Right lobe of liver (tissue), 6 donors: ENCODE measurements at regions not wholly inside any gene's neighbourhood (a gene's known extent, or its start where the extent isn't known, plus 50 kb on each side); places are given as distances from the start of the nearest gene placed in this dataset.
A peak's percentile ranks its signal among the peaks of the same experiment; 100 is the strongest.

ENCODE experiments used
- ATAC-seq, 4 donors: fragments of 200-7000 bp; cut with Tn5 transposase; one replicate each; pipeline ENCODE4 v1.9.1; 2020; ENCODE audit warnings: mild to moderate bottlenecking in 4 of 4, moderate library complexity in 4 of 4
- DNase-seq, 3 donors: peaks; one replicate each; pipeline ENCODE4 v3.0.0-alpha.2; 2020
- H3K27ac ChIP-seq, 3 donors: fragments of 200-600 bp; one replicate each; pipeline ENCODE4 v1.8.0; 2022
- H3K27me3 ChIP-seq, 2 donors: fragments of 200-600 bp; one replicate each; pipeline ENCODE4 v1.8.0; 2022
- H3K36me3 ChIP-seq, 4 donors: fragments of 200-600 bp; sonication (generic) in 1 of 4; one replicate each; pipeline versions ENCODE4 v1.5.1 to v1.8.0; 2017 to 2022; ENCODE audit warnings: control low read depth in 1 of 4
- H3K4me1 ChIP-seq, 4 donors: fragments of 200-600 bp; sonication (generic) in 1 of 4; one replicate each; pipeline versions ENCODE4 v1.5.1 to v1.8.0; 2017 to 2022; ENCODE audit warnings: control low read depth in 1 of 4
- H3K4me3 ChIP-seq, 3 donors: fragments of 200-600 bp; one replicate each; pipeline ENCODE4 v1.8.0; 2022
- H3K9me3 ChIP-seq, 4 donors: fragments of 200-600 bp; sonication (generic) in 1 of 4; one replicate each; pipeline versions ENCODE4 v1.5.1 to v1.8.0; 2017 to 2022; ENCODE audit warnings: control low read depth in 1 of 4
- CTCF ChIP-seq, 4 donors: fragments of 200-600 bp in 3 of 4; fragments of 450-650 bp in 1 of 4; IDR thresholded peaks; one replicate each; pipeline versions ENCODE4 v1.5.1 to v1.8.0; 2016 to 2022; ENCODE audit warnings: antibody characterized with exemption in 4 of 4, mild to moderate bottlenecking in 2 of 4
- POLR2A ChIP-seq: fragments of 450-650 bp; IDR thresholded peaks from one replicate; pipeline ENCODE4 v1.6.1; 2017; ENCODE audit warnings: antibody characterized with exemption, mild to moderate bottlenecking
- WGBS: methylation state at CpG from one replicate; pipeline ENCODE4 v1.1.6; 2018; ENCODE audit warnings: low coverage, low lambda C conversion rate; ENCODE audit not compliant: insufficient coverage; ENCODE audit errors: missing lambda C conversion rate; 5-methylcytosine and 5-hydroxymethylcytosine counted together
- intact Hi-C, 2 donors: fragments of 100-400 bp; cut with DNase I; formaldehyde crosslinking; loops; one replicate each; pipeline versions ENCODE4 v1.11.2 to v1.14.1; 2022
- donor health status: DM: no; HTN: yes; CAD: no.
- donor health status: DM: no; HTN: no; CAD: no.
- donor health status: DM: no; HTN: no; CAD: no.
- donor health status: DM: no; HTN: yes; CAD: no.
- donor health status: DM: no; HTN: yes; CAD: no.

DNA sequence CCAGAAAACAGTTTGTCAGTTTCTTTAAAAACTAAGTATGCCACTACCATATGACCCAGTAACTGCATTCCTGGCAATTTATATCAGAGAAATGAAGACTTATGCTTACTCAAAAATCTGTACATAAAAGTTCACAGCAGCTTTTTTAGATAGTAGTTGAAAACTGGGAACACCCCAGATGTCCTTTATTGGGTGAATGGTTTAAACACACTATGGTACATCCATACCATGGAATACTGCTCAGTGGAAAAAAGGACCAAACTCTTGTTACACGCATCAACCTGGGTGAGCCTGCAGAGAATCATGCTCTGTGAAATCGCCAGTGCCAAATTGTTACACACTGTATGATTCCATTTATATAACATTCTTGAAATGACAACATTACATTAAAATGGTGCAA is 127.6 kb upstream of the RET start:
- H3K9me3 ChIP-seq: no peaks in the 10 kb centered on the region
- DNase-seq: no peak
- no peak for ATAC-seq
- H3K4me3 ChIP-seq: no peak overlapping the region
- TF ChIP-seq CTCF (IDR thresholded peaks at IDR 0.05): no peak
- no peak for TF ChIP-seq POLR2A
- no peaks in the 10 kb centered on the region for H3K27me3 ChIP-seq
- WGBS: 60% methylated on average over 2 of the region's 2 CpGs
- no peaks in the 10 kb centered on the region for H3K36me3 ChIP-seq
- H3K4me1 ChIP-seq: peaks cover 0 to 12% (median 0%) of the 10 kb centered on the region in 4 donors
- intact Hi-C loops: no loop called here
- H3K27ac ChIP-seq: no peak overlapping the region

- DNase-seq (peak in 1 of 3 donors; percentile 28), ATAC-seq (no peak)
- Histone ChIP-seq H3K9me3 (no peaks in the 10 kb centered on the region), H3K27me3 (no peaks in the 10 kb centered on the region), H3K4me3 (no peak overlapping the region), H3K4me1 (peaks cover 0 to 12% (median 0%) of the 10 kb centered on the region in 4 donors), H3K27ac (no peak overlapping the region), H3K36me3 (no peaks in the 10 kb centered on the region)
- TF ChIP-seq CTCF (IDR thresholded peaks at IDR 0.05): no peak
- TF ChIP-seq POLR2A: no peak
- intact Hi-C loops: loop anchor here in 1 of 2 donors (10.0 kb wide), 1 partner anchor 124 kb away; the partner anchor contains the start of gene RET
- 59% methylated on average over 24 of the region's 27 CpGs for WGBS
These were observed 126.0 kb upstream of the RET start for GRCh38 chr10:42950606-42951485.

GRCh38 chr10:42951486-42952251 is 125.2 kb upstream of the RET start:
- Histone ChIP-seq H3K27ac (no peak overlapping the region), H3K36me3 (no peaks in the 10 kb centered on the region), H3K27me3 (no peaks in the 10 kb centered on the region), H3K4me3 (no peak overlapping the region), H3K4me1 (peaks cover 0 to 12% (median 0%) of the 10 kb centered on the region in 4 donors), H3K9me3 (no peaks in the 10 kb centered on the region)
- 24% methylated on average over 12 of the region's 39 CpGs for WGBS
- ATAC-seq (peak; percentile 74 to 92 (median 78)), DNase-seq (peak; percentile 52 to 67 (median 61))
- intact Hi-C loops: loop anchor here in 1 of 2 donors (10.0 kb wide), 1 partner anchor 123 kb away; the partner anchor contains the start of gene RET
- TF ChIP-seq CTCF (IDR thresholded peaks at IDR 0.05) (no peak), POLR2A (no peak)

DNA sequence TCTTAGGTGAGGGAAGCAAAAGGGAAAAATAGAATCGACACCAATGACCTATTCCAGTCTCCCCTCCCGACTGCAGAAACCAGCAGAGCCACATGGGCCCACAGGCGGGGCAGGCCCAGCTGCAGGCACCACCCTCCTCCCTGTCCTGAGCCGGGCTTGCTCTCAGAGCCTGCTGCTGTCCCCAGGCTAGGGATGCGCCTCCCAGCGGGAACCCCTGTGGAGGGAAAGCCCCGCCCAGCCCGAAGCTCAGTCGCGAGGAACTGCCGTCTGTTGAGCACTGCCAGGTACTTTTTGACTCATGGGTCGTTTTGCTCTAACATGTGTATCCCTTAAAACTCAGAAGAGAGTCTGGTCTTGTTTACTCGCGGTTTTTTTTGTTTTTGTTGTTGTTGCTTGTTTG is 124.5 kb upstream of the RET start:
- Histone ChIP-seq H3K4me3 (no peak overlapping the region), H3K36me3 (no peaks in the 10 kb centered on the region), H3K4me1 (peaks cover 0 to 12% (median 0%) of the 10 kb centered on the region in 4 donors), H3K27me3 (no peaks in the 10 kb centered on the region), H3K9me3 (no peaks in the 10 kb centered on the region), H3K27ac (no peak overlapping the region)
- DNase-seq: peak; percentile 47 to 70 (median 60)
- WGBS: 23% methylated on average over 9 of the region's 14 CpGs
- peak; percentile 83 to 90 (median 88) for ATAC-seq
- TF ChIP-seq CTCF (IDR thresholded peaks at IDR 0.05) (no peak), POLR2A (no peak)
- intact Hi-C loops: loop anchor here in 1 of 2 donors (10.0 kb wide), 1 partner anchor 122 kb away; the partner anchor contains the start of gene RET
